CD14-positive monocyte (primary cell): ENCODE measurements at regions not wholly inside any gene's neighbourhood (a gene's known extent, or its start where the extent isn't known, plus 50 kb on each side); places are given as distances from the start of the nearest gene placed in this dataset.
"Not testable (repeated sequence)": the region's sequence is repeated elsewhere in the genome, so short reads cannot be mapped to it uniquely, and the experiment has no call there.

Experiments used
- DNase-seq, 3 donors: peaks; one replicate each; pipeline ENCODE4 v3.0.0-alpha.2; 2011 to 2022
- H2AFZ ChIP-seq: 2 replicates; pipeline ENCODE4 v1.6.0; 2012; ENCODE audit warnings: mild to moderate bottlenecking, low read depth, low read length, inconsistent platforms; ENCODE audit not compliant: insufficient read depth, poor library complexity, severe bottlenecking
- H3K27ac ChIP-seq, 2 donors: 1 replicate in 1 of 2; 2 replicates in 1 of 2; pipeline ENCODE4 v1.5.1; 2012 to 2013; ENCODE audit warnings: low read length in 2 of 2, control low read depth in 1 of 2, inconsistent platforms in 1 of 2, low read depth in 1 of 2, mild to moderate bottlenecking in 1 of 2
- H3K27me3 ChIP-seq, 2 donors: one replicate each; pipeline versions ENCODE4 v1.6.0 to v1.6.1; 2011 to 2013; ENCODE audit warnings: low read length in 2 of 2; ENCODE audit not compliant: control insufficient read depth in 2 of 2, insufficient read depth in 2 of 2
- H3K36me3 ChIP-seq, 2 donors: replicated peaks in 1 of 2; 1 replicate in 1 of 2; 2 replicates in 1 of 2; pipeline versions ENCODE4 v1.5.1 to v1.6.1; 2012 to 2013; ENCODE audit warnings: low read length in 2 of 2, control low read depth in 1 of 2, inconsistent platforms in 1 of 2, mild to moderate bottlenecking in 1 of 2; ENCODE audit not compliant: insufficient read depth in 2 of 2, control insufficient read depth in 1 of 2
- H3K4me1 ChIP-seq, 2 donors: 1 replicate in 1 of 2; 2 replicates in 1 of 2; pipeline versions ENCODE4 v1.5.1 to v1.6.1; 2012 to 2013; ENCODE audit warnings: low read length in 2 of 2, control low read depth in 1 of 2, inconsistent platforms in 1 of 2, mild to moderate bottlenecking in 1 of 2, moderate library complexity in 1 of 2; ENCODE audit not compliant: insufficient read depth in 2 of 2, control insufficient read depth in 1 of 2
- H3K4me2 ChIP-seq: replicated peaks from 2 replicates; pipeline ENCODE3; 2012; ENCODE audit warnings: low read length, moderate library complexity, mild to moderate bottlenecking; ENCODE audit not compliant: poor library complexity, severe bottlenecking; ENCODE audit errors: extremely low read depth
- H3K4me3 ChIP-seq, 3 experiments: fragments of 200-600 bp in 1 of 3; sonication (generic) in 1 of 3; replicated peaks in 1 of 3; 1 replicate in 2 of 3; 2 replicates in 1 of 3; pipeline ENCODE4 v1.5.1; 2011 to 2013; ENCODE audit warnings: low read length in 3 of 3, mild to moderate bottlenecking in 3 of 3, control low read depth in 2 of 3, low read depth in 2 of 3, inconsistent platforms in 1 of 3, moderate library complexity in 1 of 3
- H3K79me2 ChIP-seq: 2 replicates; pipeline ENCODE4 v1.6.0; 2012; ENCODE audit warnings: mild to moderate bottlenecking, control low read depth, inconsistent platforms, low read length, moderate library complexity; ENCODE audit not compliant: insufficient read depth
- H3K9ac ChIP-seq: 2 replicates; pipeline ENCODE4 v1.6.0; 2017; ENCODE audit warnings: low read length, mild to moderate bottlenecking; ENCODE audit not compliant: insufficient read depth, poor library complexity, severe bottlenecking
- H3K9me3 ChIP-seq, 2 donors: replicated peaks in 1 of 2; 1 replicate in 1 of 2; 2 replicates in 1 of 2; pipeline versions ENCODE4 v1.5.1 to v1.6.1; 2012 to 2013; ENCODE audit warnings: low read length in 2 of 2, control low read depth in 1 of 2; ENCODE audit not compliant: control insufficient read depth in 1 of 2, insufficient read depth in 1 of 2
- H4K20me1 ChIP-seq: 2 replicates; pipeline ENCODE4 v1.6.0; 2012; ENCODE audit warnings: mild to moderate bottlenecking, low read length, control low read depth, moderate library complexity; ENCODE audit not compliant: insufficient read depth
- H3K27ac Mint-ChIP-seq, 7 donors: one replicate each; pipeline ENCODE4 v1.8.0; 2020; ENCODE audit warnings: mild to moderate bottlenecking in 7 of 7, mixed read lengths in 7 of 7, moderate library complexity in 6 of 7, inconsistent platforms in 2 of 7
- H3K27me3 Mint-ChIP-seq, 3 donors: one replicate each; pipeline ENCODE4 v1.8.0; 2021 to 2022; ENCODE audit warnings: low read depth in 3 of 3, mild to moderate bottlenecking in 3 of 3, mixed read lengths in 3 of 3, moderate library complexity in 3 of 3, inconsistent platforms in 1 of 3
- H3K36me3 Mint-ChIP-seq, 2 donors: one replicate each; pipeline ENCODE4 v1.8.0; 2020; ENCODE audit warnings: mixed read lengths in 2 of 2, inconsistent platforms in 1 of 2, mild to moderate bottlenecking in 1 of 2
- H3K4me1 Mint-ChIP-seq: one replicate; pipeline ENCODE4 v1.8.0; 2020; ENCODE audit warnings: mild to moderate bottlenecking, mixed read lengths
- H3K4me3 Mint-ChIP-seq, 2 donors: one replicate each; pipeline ENCODE4 v1.8.0; 2020; ENCODE audit warnings: mild to moderate bottlenecking in 2 of 2, mixed read lengths in 2 of 2, moderate library complexity in 1 of 2
- H3K9me3 Mint-ChIP-seq, 7 donors: one replicate each; pipeline ENCODE4 v1.8.0; 2020 to 2022; ENCODE audit warnings: mixed read lengths in 7 of 7, mild to moderate bottlenecking in 6 of 7, moderate library complexity in 6 of 7, inconsistent platforms in 2 of 7
- CTCF ChIP-seq: fragments of 200-600 bp; IDR thresholded peaks from one replicate; pipeline ENCODE4 v1.8.0; 2022; ENCODE audit warnings: antibody characterized with exemption, mild to moderate bottlenecking
- WGBS: methylation state at CpG from one replicate; pipeline ENCODE4 v1.1.5; 2013; ENCODE audit warnings: missing lambda C conversion rate; ENCODE audit not compliant: insufficient coverage; 5-methylcytosine and 5-hydroxymethylcytosine counted together
- intact Hi-C, 2 donors: fragments of 100-400 bp; cut with micrococcal nuclease; formaldehyde crosslinking; loops; one replicate each; pipeline versions ENCODE4 v1.15.0 to v1.15.1; 2023

DNA sequence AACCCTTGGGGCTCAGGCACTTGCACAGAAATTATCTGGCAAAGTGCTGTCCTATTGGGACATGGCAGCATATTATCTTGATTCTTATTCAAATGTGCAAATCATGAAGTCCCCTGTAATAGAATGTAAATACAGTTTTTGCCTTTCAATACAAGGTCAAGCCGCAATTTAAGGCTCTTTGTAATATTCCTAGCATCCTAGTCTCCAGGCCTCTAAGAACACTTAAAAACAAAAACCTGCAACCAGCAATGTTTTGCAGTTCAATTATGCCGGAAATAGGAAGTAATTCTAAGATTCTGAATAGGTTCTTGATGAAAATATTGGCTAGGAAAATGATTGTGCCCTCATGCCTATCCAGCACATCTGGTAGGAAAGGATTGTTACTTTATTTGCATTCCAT lies 197.2 kb upstream of the IRAK1BP1 start:
- Histone ChIP-seq H3K27ac (no peak overlapping the region), H3K9me3 (peaks cover 0 to 7% of the 10 kb centered on the region in 2 donors), H3K4me3 (no peak overlapping the region), H3K4me1 (no peaks in the 10 kb centered on the region), H3K9ac (no peak overlapping the region), H3K36me3 (no peaks in the 10 kb centered on the region), H3K4me2 (no peak overlapping the region), H3K27me3 (no peaks in the 10 kb centered on the region), H4K20me1 (no peaks in the 10 kb centered on the region), H2AFZ (no peak overlapping the region), H3K79me2 (no peaks in the 10 kb centered on the region)
- Mint-ChIP-seq H3K4me1 (no peaks in the 10 kb centered on the region), H3K36me3 (no peaks in the 10 kb centered on the region), H3K27me3 (peaks cover 0 to 1% (median 0%) of the 10 kb centered on the region in 3 donors), H3K4me3 (no peak overlapping the region), H3K9me3 (peaks cover 0 to 4% (median 0%) of the 10 kb centered on the region in 7 donors), H3K27ac (no peak overlapping the region)
- no peak for TF ChIP-seq CTCF
- 50% methylated on average over 1 of the region's 2 CpGs for WGBS
- no peak for DNase-seq
- intact Hi-C loops, result no loop called here

DNA sequence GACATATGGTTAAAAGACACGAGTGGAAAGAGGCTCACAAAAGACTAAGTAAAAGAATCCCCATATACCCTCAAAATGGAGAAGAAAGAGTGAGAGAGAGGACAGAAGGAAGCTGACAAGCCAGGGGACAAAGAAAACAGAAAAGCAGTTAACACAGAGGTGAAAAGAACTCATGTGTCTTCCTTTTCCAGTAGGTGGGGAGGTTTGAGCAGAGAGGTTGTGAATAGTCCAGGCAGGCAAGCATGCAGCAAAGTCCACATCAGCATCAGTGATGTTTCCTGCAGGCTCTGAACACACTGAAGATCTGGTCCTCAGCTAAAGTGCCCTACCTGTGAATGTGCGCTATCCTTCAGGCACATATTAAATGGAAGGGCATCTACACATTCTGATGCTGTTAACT lies 196.5 kb upstream of the IRAK1BP1 start:
- Histone ChIP-seq H3K79me2 (no peaks in the 10 kb centered on the region), H3K9me3 (peaks cover under 1 to 8% of the 10 kb centered on the region in 2 donors), H3K36me3 (no peaks in the 10 kb centered on the region), H3K27ac (no peak overlapping the region), H3K4me1 (no peaks in the 10 kb centered on the region), H3K4me3 (no peak overlapping the region), H3K27me3 (no peaks in the 10 kb centered on the region), H3K9ac (no peak overlapping the region), H3K4me2 (no peak overlapping the region), H2AFZ (no peak overlapping the region), H4K20me1 (no peaks in the 10 kb centered on the region)
- no peak overlapping the region for H3K27ac Mint-ChIP-seq
- H3K4me3 Mint-ChIP-seq, result no peak overlapping the region
- TF ChIP-seq CTCF, result no peak
- WGBS, result no CpG with 5 or more reads among the region's 2 CpGs
- intact Hi-C loops, result no loop called here
- no peak for DNase-seq
- peaks cover 0 to 1% (median 0%) of the 10 kb centered on the region in 3 donors for H3K27me3 Mint-ChIP-seq
- peaks cover 0 to 5% (median 1%) of the 10 kb centered on the region in 7 donors for H3K9me3 Mint-ChIP-seq
- H3K4me1 Mint-ChIP-seq, result no peaks in the 10 kb centered on the region
- H3K36me3 Mint-ChIP-seq, result no peaks in the 10 kb centered on the region

GRCh38 chr6:78676069-78677007 lies 191.0 kb upstream of the IRAK1BP1 start:
- DNase-seq, H3K36me3 ChIP-seq, H3K4me3 ChIP-seq, H3K27ac ChIP-seq, H3K4me2 ChIP-seq, H3K9ac ChIP-seq, H3K4me1 Mint-ChIP-seq, H4K20me1 ChIP-seq, H3K27me3 ChIP-seq, H3K36me3 Mint-ChIP-seq, H3K79me2 ChIP-seq, H3K27me3 Mint-ChIP-seq, H2AFZ ChIP-seq, H3K4me3 Mint-ChIP-seq, H3K4me1 ChIP-seq, intact Hi-C loops: not testable (repeated sequence)
- peak overlapping the region in 1 of 7 donors; percentile 23 for H3K27ac Mint-ChIP-seq
- H3K9me3 ChIP-seq, result peaks cover 8 to 18% of the 10 kb centered on the region in 2 donors
- H3K9me3 Mint-ChIP-seq, result peaks cover 10 to 28% (median 17%) of the 10 kb centered on the region in 7 donors
- 83% methylated on average over 13 of the region's 15 CpGs for WGBS
